Chondrocyte (in vitro differentiated cells): ENCODE measurements at regions not wholly inside any gene's neighbourhood (a gene's known extent, or its start where the extent isn't known, plus 50 kb on each side); places are given as distances from the start of the nearest gene placed in this dataset.
A peak's percentile ranks its signal among the peaks of the same experiment; 100 is the strongest.

Source experiments
- DNase-seq: peaks from one replicate; pipeline ENCODE4 v3.0.0; 2021; ENCODE audit warnings: mixed read lengths, low spot score
- H3K27ac Mint-ChIP-seq: one replicate; pipeline ENCODE4 v1.8.0; 2021; ENCODE audit warnings: mild to moderate bottlenecking, moderate library complexity, mixed read lengths; ENCODE audit not compliant: unreplicated experiment
- H3K27me3 Mint-ChIP-seq: 2 replicates; pipeline ENCODE4 v1.8.0; 2021; ENCODE audit warnings: low read depth, mixed read lengths
- H3K36me3 Mint-ChIP-seq: 2 replicates; pipeline ENCODE4 v1.8.0; 2021; ENCODE audit warnings: low read depth, mixed read lengths
- H3K4me1 Mint-ChIP-seq: 2 replicates; pipeline ENCODE4 v1.8.0; 2021; ENCODE audit warnings: low read depth, mild to moderate bottlenecking, mixed read lengths
- H3K4me3 Mint-ChIP-seq: one replicate; pipeline ENCODE4 v1.8.0; 2021; ENCODE audit warnings: mild to moderate bottlenecking, moderate library complexity, mixed read lengths; ENCODE audit not compliant: unreplicated experiment
- H3K9me3 Mint-ChIP-seq: 2 replicates; pipeline ENCODE4 v1.8.0; 2021; ENCODE audit warnings: low read depth, mixed read lengths
- CTCF ChIP-seq: fragments of 200-600 bp; sonication (generic); IDR thresholded peaks from 2 replicates; pipeline ENCODE4 v1.5.0; 2021; ENCODE audit warnings: antibody characterized with exemption, mild to moderate bottlenecking, moderate library complexity

- Mint-ChIP-seq H3K27ac (peak overlapping the region; percentile 65), H3K36me3 (peaks cover 2% of the 10 kb centered on the region), H3K4me3 (no peak overlapping the region), H3K27me3 (no peaks in the 10 kb centered on the region), H3K4me1 (peaks cover 17% of the 10 kb centered on the region), H3K9me3 (no peaks in the 10 kb centered on the region)
- no peak for DNase-seq
- TF ChIP-seq CTCF: no peak
These were observed 51.9 kb upstream of the ZBED3 start for GRCh38 chr5:77139001-77139400.
